ENCODE measurements at regions not wholly inside any gene's neighbourhood (a gene's known extent, or its start where the extent isn't known, plus 50 kb on each side); places are given as distances from the start of the nearest gene placed in this dataset.

DNA sequence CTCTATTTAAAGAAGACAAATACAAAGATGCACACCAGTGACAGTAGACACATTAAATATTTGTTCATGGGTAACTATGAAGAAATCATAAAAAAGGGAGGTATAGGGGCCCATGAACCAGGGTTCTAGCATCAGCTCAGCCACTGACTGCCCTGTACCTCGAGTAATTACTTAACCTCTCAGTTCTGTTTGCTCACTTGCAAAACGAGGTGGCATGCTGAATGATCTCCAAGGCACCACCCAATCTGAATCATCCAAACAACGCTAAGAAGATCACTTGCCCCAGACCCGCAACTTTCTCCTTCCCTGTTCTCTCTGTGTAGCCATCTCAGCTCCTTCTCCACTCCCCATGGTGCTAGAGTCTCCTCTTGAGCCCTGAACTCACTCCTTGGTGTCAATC, 374.7 kb downstream of the VPS13C start:
- TF ChIP-seq, protein P1, sequence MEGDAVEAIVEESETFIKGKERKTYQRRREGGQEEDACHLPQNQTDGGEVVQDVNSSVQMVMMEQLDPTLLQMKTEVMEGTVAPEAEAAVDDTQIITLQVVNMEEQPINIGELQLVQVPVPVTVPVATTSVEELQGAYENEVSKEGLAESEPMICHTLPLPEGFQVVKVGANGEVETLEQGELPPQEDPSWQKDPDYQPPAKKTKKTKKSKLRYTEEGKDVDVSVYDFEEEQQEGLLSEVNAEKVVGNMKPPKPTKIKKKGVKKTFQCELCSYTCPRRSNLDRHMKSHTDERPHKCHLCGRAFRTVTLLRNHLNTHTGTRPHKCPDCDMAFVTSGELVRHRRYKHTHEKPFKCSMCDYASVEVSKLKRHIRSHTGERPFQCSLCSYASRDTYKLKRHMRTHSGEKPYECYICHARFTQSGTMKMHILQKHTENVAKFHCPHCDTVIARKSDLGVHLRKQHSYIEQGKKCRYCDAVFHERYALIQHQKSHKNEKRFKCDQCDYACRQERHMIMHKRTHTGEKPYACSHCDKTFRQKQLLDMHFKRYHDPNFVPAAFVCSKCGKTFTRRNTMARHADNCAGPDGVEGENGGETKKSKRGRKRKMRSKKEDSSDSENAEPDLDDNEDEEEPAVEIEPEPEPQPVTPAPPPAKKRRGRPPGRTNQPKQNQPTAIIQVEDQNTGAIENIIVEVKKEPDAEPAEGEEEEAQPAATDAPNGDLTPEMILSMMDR (IDR thresholded peaks at IDR 0.05; ENCODE audit: low read depth, low read length), result no peak
- no peak for TF ChIP-seq EZH2phosphoT487 (IDR thresholded peaks at IDR 0.05; ENCODE audit: low read depth)

All from OCI-LY3 (cell line).